ENCODE measurements at regions not wholly inside any gene's neighbourhood (a gene's known extent, or its start where the extent isn't known, plus 50 kb on each side); places are given as distances from the start of the nearest gene placed in this dataset.

DNA sequence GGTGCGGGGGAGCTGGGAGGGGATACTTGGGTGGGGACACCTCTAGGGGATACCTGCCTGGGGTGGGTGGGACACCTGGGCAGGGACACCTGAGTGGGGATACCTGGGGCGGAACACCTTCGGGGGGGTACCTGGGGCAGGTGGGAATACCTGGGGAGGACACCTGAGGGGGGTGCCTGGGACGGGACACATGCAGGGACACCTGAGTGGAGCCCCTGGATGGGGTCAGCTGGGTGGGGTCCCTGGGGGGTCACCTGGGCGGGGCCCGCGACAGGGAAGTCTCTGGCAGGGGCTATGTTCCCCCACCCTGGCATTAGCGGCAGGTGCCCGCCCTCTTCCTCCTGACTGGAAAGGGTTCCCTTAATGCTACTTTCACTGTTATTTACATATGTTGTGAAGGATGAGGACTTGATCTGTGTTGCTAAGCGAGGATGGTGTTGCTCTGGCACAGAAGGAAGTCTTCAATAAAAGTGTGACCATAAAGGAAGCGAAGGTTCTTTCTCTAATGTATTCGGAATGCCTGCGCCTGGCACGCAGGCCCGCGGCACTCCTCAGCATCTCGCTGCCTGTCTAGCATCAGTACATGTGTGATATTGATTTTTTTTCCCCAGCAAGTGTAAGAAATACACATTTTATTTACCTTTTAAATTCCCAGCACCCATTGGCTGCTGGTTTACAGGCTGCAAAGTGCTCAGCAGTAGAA is 801.7 kb downstream of the BRD1 start:
- Histone ChIP-seq H3K4me3 (ENCODE audit: low read depth in 1 of 2, low read length in 2 of 2) (no peak overlapping the region), H3K36me3 (ENCODE audit: control insufficient read depth in 1 of 2, insufficient read depth in 2 of 2, low read length in 2 of 2) (no peaks in the 10 kb centered on the region), H3K4me1 (ENCODE audit: control insufficient read depth in 1 of 2, insufficient read depth in 2 of 2, low read length in 2 of 2) (no peaks in the 10 kb centered on the region), H3K9me3 (ENCODE audit: control insufficient read depth in 1 of 2, low read length in 2 of 2) (no peaks in the 10 kb centered on the region), H3K27me3 (ENCODE audit: low read depth, low read length) (no peaks in the 10 kb centered on the region), H3K27ac (ENCODE audit: low read length) (no peak overlapping the region)

DNA sequence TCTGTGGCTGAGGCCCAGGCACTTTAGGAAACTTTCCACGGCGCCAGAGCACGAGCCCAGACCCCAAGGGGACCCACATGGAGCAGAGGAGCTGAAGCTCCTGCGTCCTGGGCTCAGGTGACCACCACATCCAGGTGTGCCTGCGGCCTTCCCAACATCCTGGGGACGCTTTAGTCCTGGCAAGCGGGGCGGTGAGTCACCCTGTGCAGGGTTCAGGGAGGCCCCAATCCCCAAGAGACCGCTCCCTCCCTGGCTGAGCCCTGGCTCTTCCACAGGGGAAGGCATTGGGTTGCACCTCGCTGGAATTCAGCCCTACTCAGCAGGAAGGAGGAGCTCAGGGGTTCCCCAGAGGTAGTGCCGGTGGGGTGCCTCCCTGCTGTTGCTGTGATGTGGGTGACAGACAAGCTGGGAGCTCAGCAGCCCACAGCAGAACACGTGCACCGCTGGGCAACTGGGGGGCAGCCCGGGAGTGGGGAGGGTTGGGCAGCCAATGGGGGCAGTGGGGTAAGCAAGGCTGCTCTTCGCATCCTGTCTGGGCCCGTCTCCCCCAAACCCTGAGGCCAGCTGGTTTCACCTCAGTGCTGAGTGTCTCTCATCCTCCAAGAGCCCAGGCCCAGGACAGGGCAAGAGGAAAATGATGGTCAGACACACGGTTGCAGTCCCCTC is 802.8 kb downstream of the BRD1 start:
- no peaks in the 10 kb centered on the region for H3K4me1 ChIP-seq (ENCODE audit: control insufficient read depth in 1 of 2, insufficient read depth in 2 of 2, low read length in 2 of 2)
- no peaks in the 10 kb centered on the region for H3K27me3 ChIP-seq (ENCODE audit: low read depth, low read length)
- no peaks in the 10 kb centered on the region for H3K36me3 ChIP-seq (ENCODE audit: control insufficient read depth in 1 of 2, insufficient read depth in 2 of 2, low read length in 2 of 2)
- no peaks in the 10 kb centered on the region for H3K9me3 ChIP-seq (ENCODE audit: control insufficient read depth in 1 of 2, low read length in 2 of 2)
- H3K27ac ChIP-seq (ENCODE audit: low read length): no peak overlapping the region
- H3K4me3 ChIP-seq (ENCODE audit: low read depth in 1 of 2, low read length in 2 of 2): no peak overlapping the region

DNA sequence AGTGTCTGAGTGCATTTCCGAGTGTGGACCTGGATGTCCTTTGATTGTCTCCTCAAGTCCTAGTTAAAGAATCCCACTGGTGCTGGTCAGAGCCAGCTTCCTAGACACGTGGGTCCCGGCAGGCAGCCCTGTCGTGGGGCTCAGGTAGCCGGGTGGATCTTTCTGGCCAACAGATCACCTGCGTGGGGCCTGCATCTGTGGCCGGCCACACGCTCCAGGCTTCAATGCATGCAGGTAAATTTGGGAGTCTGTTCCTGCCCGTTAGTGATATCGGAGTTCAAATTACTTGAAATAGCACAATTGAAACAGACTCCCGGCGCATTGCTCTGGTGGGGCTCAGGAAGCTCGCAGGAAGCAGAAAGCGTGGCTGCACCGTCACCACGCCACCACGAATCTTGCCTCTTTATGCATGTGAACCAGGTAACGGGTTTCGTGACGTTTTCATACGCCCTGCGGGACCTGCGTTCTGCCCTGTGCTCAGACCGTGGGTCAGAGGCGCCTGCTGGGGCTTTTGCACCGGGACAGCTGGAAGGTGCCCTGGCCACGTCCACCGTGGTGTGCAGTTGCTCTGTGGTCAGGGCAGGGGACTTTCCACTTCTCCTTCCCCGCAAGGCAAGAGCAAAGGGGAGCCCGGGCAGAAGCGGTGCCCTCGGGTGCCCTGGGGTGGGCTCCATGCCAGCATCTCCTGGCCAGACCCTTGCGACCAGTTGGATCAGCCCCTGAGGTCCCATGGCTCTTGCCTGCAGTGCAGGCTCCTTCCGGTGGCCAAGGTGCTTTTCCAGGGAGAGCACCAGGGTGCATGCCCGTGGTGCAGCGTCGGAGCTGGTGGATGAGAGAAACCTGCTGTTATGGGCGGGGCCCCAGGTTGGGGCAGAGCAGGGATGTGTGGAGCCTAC is 803.5 kb downstream of the BRD1 start:
- Histone ChIP-seq H3K9me3 (ENCODE audit: control insufficient read depth in 1 of 2, low read length in 2 of 2) (no peaks in the 10 kb centered on the region), H3K4me3 (ENCODE audit: low read depth in 1 of 2, low read length in 2 of 2) (no peak overlapping the region), H3K27ac (ENCODE audit: low read length) (no peak overlapping the region), H3K4me1 (ENCODE audit: control insufficient read depth in 1 of 2, insufficient read depth in 2 of 2, low read length in 2 of 2) (no peaks in the 10 kb centered on the region), H3K27me3 (ENCODE audit: low read depth, low read length) (no peaks in the 10 kb centered on the region), H3K36me3 (ENCODE audit: control insufficient read depth in 1 of 2, insufficient read depth in 2 of 2, low read length in 2 of 2) (no peaks in the 10 kb centered on the region)

DNA sequence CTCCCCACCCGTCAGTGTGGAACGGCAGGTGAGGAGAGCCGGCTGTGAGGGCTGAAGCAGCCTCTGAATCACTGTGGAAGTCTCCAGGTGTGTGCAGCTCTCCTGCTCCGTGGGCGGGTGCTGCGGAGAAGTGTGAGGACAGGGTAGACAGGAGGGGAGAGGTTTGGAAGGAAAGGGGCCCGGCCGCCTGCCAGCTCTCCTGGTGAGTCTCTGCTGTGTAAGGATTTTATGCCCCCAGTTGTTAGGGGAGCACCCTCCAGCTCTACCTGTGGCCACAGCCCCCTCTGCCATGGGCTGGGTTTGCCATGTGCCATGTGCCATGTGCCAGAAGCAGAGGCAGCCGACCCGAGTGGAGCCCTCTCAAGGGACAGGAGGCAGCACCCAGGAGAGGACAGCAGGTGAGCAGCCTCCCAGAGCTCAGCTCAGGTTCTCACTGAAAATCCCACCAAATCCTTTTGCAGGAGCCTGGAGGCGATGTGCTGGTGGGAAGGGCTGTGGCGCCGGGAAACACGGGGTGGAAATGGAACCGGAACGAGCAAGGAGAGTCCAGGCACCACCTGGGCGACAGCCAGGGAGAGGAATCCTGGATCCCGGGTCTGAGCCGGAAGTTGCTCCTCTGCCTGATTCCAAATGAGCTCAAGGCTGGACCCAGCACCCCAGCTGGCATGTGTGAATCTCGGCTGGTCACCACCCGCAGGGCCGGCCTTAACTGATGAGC is 804.4 kb downstream of the BRD1 start:
- no peaks in the 10 kb centered on the region for H3K27me3 ChIP-seq (ENCODE audit: low read depth, low read length)
- no peak overlapping the region for H3K27ac ChIP-seq (ENCODE audit: low read length)
- no peak overlapping the region for H3K4me3 ChIP-seq (ENCODE audit: low read depth in 1 of 2, low read length in 2 of 2)
- no peaks in the 10 kb centered on the region for H3K36me3 ChIP-seq (ENCODE audit: control insufficient read depth in 1 of 2, insufficient read depth in 2 of 2, low read length in 2 of 2)
- H3K4me1 ChIP-seq (ENCODE audit: control insufficient read depth in 1 of 2, insufficient read depth in 2 of 2, low read length in 2 of 2): no peaks in the 10 kb centered on the region
- no peaks in the 10 kb centered on the region for H3K9me3 ChIP-seq (ENCODE audit: control insufficient read depth in 1 of 2, low read length in 2 of 2)

DNA sequence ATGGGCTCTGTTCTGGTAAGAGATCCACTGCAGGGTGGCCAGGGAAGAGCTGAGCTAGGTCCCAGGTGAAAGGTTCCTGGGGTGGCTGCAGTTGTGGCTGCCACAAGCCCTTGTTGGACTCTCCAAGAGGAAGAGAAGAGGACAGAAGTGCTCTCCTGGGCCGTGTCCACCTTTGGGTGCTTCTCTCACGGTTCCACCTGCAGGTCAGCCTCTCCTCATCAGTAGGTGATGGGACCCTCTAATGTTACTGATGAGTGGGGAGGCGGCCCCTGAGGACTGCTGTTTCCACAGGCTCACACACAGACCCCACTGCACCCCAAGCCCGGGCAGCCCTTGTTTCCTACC is 804.9 kb downstream of the BRD1 start:
- Histone ChIP-seq H3K27ac (ENCODE audit: low read length) (no peak overlapping the region), H3K9me3 (ENCODE audit: control insufficient read depth in 1 of 2, low read length in 2 of 2) (no peaks in the 10 kb centered on the region), H3K36me3 (ENCODE audit: control insufficient read depth in 1 of 2, insufficient read depth in 2 of 2, low read length in 2 of 2) (no peaks in the 10 kb centered on the region), H3K4me1 (ENCODE audit: control insufficient read depth in 1 of 2, insufficient read depth in 2 of 2, low read length in 2 of 2) (no peaks in the 10 kb centered on the region), H3K27me3 (ENCODE audit: low read depth, low read length) (no peaks in the 10 kb centered on the region), H3K4me3 (ENCODE audit: low read depth in 1 of 2, low read length in 2 of 2) (no peak overlapping the region)

DNA sequence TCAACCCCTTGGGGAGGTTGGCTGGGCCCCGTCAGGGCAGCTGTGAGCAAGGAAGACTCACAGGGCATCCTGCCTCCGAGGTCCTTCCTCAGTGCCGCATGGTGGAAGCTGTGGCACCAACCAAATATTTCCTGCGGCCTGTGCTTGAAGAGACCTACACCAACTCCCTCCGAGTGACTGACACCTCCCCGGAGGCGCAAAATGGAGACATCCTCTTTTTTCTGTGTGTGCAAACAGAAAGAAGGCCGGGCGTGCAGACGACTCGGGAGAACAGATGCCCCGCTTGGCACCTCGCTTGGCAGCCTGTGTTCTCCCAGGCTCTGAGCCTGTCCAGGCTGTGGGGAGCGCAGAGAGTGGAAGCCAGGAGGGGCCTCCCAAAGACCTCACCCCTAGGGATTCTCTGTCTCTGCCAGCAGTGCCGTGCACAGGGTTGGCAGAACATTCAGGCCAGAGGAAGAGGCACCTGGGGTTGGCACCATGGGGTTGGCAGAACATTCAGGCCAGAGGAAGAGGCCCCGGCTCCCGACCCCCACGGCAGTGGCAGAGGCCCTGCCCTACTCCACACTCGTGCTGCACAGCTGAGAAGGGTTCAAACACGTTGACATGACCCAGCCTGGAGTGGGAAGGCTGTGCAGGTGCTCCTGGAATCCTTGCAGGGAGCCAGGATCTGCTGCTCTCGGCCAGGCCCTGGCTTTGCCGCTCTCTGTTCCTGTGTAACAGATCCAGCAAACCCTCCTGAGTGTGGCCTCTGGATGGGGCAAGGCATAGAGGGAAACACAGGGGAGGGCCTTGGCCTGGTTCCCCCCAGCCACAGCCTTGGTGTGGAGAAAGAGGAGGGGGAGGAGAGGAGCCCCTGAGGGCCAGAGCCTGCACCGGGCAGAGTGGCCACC is 805.5 kb downstream of the BRD1 start:
- Histone ChIP-seq H3K4me1 (ENCODE audit: control insufficient read depth in 1 of 2, insufficient read depth in 2 of 2, low read length in 2 of 2) (no peaks in the 10 kb centered on the region), H3K36me3 (ENCODE audit: control insufficient read depth in 1 of 2, insufficient read depth in 2 of 2, low read length in 2 of 2) (no peaks in the 10 kb centered on the region), H3K9me3 (ENCODE audit: control insufficient read depth in 1 of 2, low read length in 2 of 2) (no peaks in the 10 kb centered on the region)

DNA sequence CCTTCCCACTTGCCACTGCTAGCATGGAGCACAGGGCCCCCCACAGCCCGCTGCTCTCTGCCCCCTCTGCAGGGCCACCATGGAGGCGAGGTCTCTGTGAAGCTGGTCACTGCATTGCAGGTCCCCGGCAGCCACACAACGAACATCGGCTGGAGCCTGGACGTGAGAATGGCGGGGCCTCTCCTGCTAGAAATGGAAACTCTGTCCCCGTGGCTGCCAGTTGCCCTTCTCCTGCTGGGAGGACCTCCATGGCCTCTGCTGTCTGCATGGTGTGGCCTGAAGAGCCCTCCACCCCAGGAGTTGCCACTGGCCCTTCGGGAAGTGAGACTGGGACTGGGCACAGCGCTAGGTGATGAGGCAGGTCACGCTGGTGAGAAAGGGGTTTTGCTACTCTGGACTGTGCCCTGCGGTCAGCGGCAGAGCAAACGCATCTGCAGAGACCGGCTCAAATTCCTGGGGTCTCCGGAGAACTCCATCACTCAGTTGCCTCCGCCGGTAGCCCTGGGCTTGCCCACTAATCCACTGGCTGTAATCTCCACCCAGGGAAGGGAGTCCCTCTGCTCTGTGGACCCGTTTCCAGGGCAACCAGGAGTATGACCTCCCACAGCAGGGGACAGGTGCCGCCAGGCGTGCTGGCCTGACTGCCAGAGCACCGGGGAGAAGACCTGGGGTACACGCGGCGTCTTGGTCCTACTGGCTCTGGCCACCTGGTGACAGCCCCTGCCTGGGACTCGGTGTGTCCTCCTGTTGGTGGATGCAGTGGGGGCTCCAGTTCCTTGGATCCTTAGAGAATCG is 806.3 kb downstream of the BRD1 start:
- Histone ChIP-seq H3K27me3 (ENCODE audit: low read depth, low read length) (no peaks in the 10 kb centered on the region), H3K27ac (ENCODE audit: low read length) (no peak overlapping the region), H3K36me3 (ENCODE audit: control insufficient read depth in 1 of 2, insufficient read depth in 2 of 2, low read length in 2 of 2) (no peaks in the 10 kb centered on the region), H3K4me1 (ENCODE audit: control insufficient read depth in 1 of 2, insufficient read depth in 2 of 2, low read length in 2 of 2) (no peaks in the 10 kb centered on the region), H3K9me3 (ENCODE audit: control insufficient read depth in 1 of 2, low read length in 2 of 2) (no peaks in the 10 kb centered on the region), H3K4me3 (ENCODE audit: low read depth in 1 of 2, low read length in 2 of 2) (no peak overlapping the region)

More for the DNA sequence above, 805.5 kb downstream of the BRD1 start:
- H3K4me3 ChIP-seq (ENCODE audit: low read depth in 1 of 2, low read length in 2 of 2): no peak overlapping the region
- no peaks in the 10 kb centered on the region for H3K27me3 ChIP-seq (ENCODE audit: low read depth, low read length)
- no peak overlapping the region for H3K27ac ChIP-seq (ENCODE audit: low read length)

DNA sequence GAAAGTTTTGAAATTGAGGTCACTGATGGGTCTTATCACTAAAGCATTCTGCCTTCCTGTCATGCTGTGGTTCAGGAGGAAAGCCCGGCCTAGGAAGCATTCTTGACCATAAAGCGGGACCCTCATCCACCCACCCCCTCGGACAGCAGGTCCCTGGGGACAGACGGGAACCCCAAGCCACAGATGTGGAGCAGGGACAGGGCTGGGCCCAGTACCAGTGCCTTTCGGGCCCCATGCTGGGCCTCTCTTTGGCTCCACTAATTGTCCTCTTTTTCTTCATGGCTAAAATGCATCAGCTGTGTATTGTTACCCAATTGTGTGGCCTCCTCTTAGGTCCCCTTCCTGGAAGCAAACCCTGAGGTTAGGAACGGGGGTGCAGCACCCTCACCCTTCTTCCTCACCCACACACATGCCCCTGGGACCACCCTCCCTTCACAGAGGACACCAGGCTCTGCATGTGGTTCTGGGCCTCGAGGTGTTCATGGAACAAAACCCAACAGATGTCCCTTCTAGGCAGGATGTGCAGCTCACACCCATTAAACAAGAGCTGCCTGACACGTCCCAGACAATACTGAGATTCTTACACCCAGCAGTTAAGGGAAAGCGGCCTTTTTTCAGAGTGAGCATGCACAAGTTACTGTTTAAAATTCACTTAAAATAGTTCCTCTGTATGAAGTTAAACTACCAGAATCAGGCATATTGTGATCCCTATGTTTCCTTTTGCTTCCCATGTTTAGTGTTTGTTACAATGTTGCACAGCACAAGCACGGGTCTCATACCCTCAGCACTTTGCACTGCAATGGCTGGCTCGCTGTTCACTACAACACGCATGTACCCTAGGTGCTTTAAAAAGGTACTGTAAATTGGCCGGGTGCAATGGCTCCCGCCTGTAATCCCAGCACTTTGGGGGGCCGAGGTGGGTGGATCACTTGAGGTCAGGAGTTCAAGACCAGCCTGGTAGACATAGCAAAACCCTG is 807.6 kb downstream of the BRD1 start:
- H3K27me3 ChIP-seq (ENCODE audit: low read depth, low read length): no peaks in the 10 kb centered on the region
- no peaks in the 10 kb centered on the region for H3K4me1 ChIP-seq (ENCODE audit: control insufficient read depth in 1 of 2, insufficient read depth in 2 of 2, low read length in 2 of 2)
- no peak overlapping the region for H3K27ac ChIP-seq (ENCODE audit: low read length)
- H3K36me3 ChIP-seq (ENCODE audit: control insufficient read depth in 1 of 2, insufficient read depth in 2 of 2, low read length in 2 of 2): no peaks in the 10 kb centered on the region
- H3K4me3 ChIP-seq (ENCODE audit: low read depth in 1 of 2, low read length in 2 of 2): no peak overlapping the region
- no peaks in the 10 kb centered on the region for H3K9me3 ChIP-seq (ENCODE audit: control insufficient read depth in 1 of 2, low read length in 2 of 2)

DNA sequence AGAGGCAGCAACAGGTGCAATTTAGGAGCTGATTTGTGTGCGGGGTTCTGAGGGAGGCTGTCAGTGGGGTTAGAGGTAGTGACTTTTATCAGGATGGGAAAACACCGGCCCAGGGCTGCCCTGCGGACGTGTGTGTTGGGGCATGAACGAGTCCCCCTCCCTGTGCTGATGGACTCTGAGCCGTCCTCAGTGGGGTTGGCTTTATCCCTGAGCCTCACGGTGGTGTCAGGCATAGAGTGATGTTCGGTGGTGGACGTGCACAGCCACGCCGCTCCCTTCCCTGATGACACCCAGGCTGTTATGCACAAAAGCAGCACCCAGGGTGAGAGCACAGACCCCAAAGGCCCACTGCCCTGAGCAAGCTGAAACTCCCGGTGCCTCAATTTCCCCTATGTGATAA is 809.1 kb downstream of the BRD1 start:
- Histone ChIP-seq H3K4me3 (ENCODE audit: low read depth in 1 of 2, low read length in 2 of 2) (no peak overlapping the region), H3K36me3 (ENCODE audit: control insufficient read depth in 1 of 2, insufficient read depth in 2 of 2, low read length in 2 of 2) (no peaks in the 10 kb centered on the region), H3K27ac (ENCODE audit: low read length) (no peak overlapping the region), H3K9me3 (ENCODE audit: control insufficient read depth in 1 of 2, low read length in 2 of 2) (no peaks in the 10 kb centered on the region), H3K4me1 (ENCODE audit: control insufficient read depth in 1 of 2, insufficient read depth in 2 of 2, low read length in 2 of 2) (no peaks in the 10 kb centered on the region), H3K27me3 (ENCODE audit: low read depth, low read length) (no peaks in the 10 kb centered on the region)

Measured in muscle layer of duodenum (tissue), 2 donors.